DND-41 (cell line): ENCODE measurements at regions not wholly inside any gene's neighbourhood (a gene's known extent, or its start where the extent isn't known, plus 50 kb on each side); places are given as distances from the start of the nearest gene placed in this dataset.

Source experiments
- ATAC-seq: fragments of 200-7000 bp; cut with Tn5 transposase; 3 replicates; pipeline ENCODE4 v1.9.1; 2021; ENCODE audit warnings: low read depth; ENCODE audit not compliant: insufficient read depth
- DNase-seq: peaks from one replicate; pipeline ENCODE4 v3.0.0-alpha.2; 2020
- H2AFZ ChIP-seq: 2 replicates; pipeline ENCODE4 v1.6.0; 2012; ENCODE audit warnings: low read depth, low read length
- H3K27ac ChIP-seq: 2 replicates; pipeline ENCODE4 v1.5.1; 2012; ENCODE audit warnings: low read length, inconsistent platforms
- H3K27me3 ChIP-seq: fragments of 200-600 bp; sonication (generic); 2 replicates; pipeline ENCODE4 v1.6.0; 2012; ENCODE audit warnings: low read length, mild to moderate bottlenecking, inconsistent platforms; ENCODE audit not compliant: insufficient read depth, poor library complexity
- H3K36me3 ChIP-seq: 2 replicates; pipeline ENCODE4 v1.5.1; 2012; ENCODE audit warnings: low read length, inconsistent platforms; ENCODE audit not compliant: insufficient read depth
- H3K4me1 ChIP-seq: 2 replicates; pipeline ENCODE4 v1.5.1; 2012; ENCODE audit warnings: mild to moderate bottlenecking, low read length; ENCODE audit not compliant: insufficient read depth
- H3K4me2 ChIP-seq: 2 replicates; pipeline ENCODE4 v1.6.0; 2012; ENCODE audit warnings: mild to moderate bottlenecking, moderate library complexity, low read length, inconsistent platforms; ENCODE audit not compliant: insufficient read depth
- H3K4me3 ChIP-seq, 2 experiments: fragments of 200-600 bp in 1 of 2; shearing (Covaris generic) in 1 of 2; 2 replicates each; pipeline ENCODE4 v1.5.1; 2012 to 2016; ENCODE audit warnings: inconsistent platforms in 2 of 2, low read length in 2 of 2, mild to moderate bottlenecking in 2 of 2, low read depth in 1 of 2, moderate library complexity in 1 of 2
- H3K79me2 ChIP-seq: 2 replicates; pipeline ENCODE4 v1.6.0; 2012; ENCODE audit warnings: low read length, inconsistent platforms; ENCODE audit not compliant: insufficient read depth
- H3K9ac ChIP-seq: 2 replicates; pipeline ENCODE4 v1.6.0; 2012; ENCODE audit warnings: low read depth, mild to moderate bottlenecking, inconsistent platforms, low read length, moderate library complexity
- H3K9me3 ChIP-seq: 2 replicates; pipeline ENCODE4 v1.5.1; 2012; ENCODE audit warnings: low read length, moderate library complexity, mild to moderate bottlenecking, inconsistent platforms; ENCODE audit not compliant: insufficient read depth, severe bottlenecking
- H4K20me1 ChIP-seq: 2 replicates; pipeline ENCODE4 v1.6.0; 2012; ENCODE audit warnings: low read length; ENCODE audit not compliant: insufficient read depth
- EZH2 ChIP-seq: IDR thresholded peaks from 3 replicates; pipeline ENCODE4 v1.6.1; 2012; ENCODE audit warnings: borderline replicate concordance, low read depth, mild to moderate bottlenecking, moderate library complexity, low read length, inconsistent platforms; ENCODE audit not compliant: severe bottlenecking
- TF ChIP-seq, protein P1 (sequence below): IDR thresholded peaks from 2 replicates; pipeline ENCODE4 v1.5.1; 2012; ENCODE audit warnings: borderline replicate concordance, low read length, moderate library complexity, mild to moderate bottlenecking; ENCODE audit not compliant: poor library complexity, severe bottlenecking; ENCODE audit errors: extremely low read depth

GRCh38 chr16:6929868-6930267, 402.8 kb upstream of the RBFOX1 start:
- Histone ChIP-seq H4K20me1 (no peaks in the 10 kb centered on the region), H3K36me3 (no peaks in the 10 kb centered on the region), H3K27ac (no peak overlapping the region), H3K4me2 (no peak overlapping the region), H3K4me1 (no peaks in the 10 kb centered on the region), H3K9ac (no peak overlapping the region), H3K4me3 (no peak overlapping the region), H3K9me3 (no peaks in the 10 kb centered on the region), H2AFZ (no peak overlapping the region), H3K27me3 (no peaks in the 10 kb centered on the region), H3K79me2 (no peaks in the 10 kb centered on the region)
- ATAC-seq = no peak
- DNase-seq = no peak
- TF ChIP-seq EZH2 = no peak
- TF ChIP-seq, protein P1, sequence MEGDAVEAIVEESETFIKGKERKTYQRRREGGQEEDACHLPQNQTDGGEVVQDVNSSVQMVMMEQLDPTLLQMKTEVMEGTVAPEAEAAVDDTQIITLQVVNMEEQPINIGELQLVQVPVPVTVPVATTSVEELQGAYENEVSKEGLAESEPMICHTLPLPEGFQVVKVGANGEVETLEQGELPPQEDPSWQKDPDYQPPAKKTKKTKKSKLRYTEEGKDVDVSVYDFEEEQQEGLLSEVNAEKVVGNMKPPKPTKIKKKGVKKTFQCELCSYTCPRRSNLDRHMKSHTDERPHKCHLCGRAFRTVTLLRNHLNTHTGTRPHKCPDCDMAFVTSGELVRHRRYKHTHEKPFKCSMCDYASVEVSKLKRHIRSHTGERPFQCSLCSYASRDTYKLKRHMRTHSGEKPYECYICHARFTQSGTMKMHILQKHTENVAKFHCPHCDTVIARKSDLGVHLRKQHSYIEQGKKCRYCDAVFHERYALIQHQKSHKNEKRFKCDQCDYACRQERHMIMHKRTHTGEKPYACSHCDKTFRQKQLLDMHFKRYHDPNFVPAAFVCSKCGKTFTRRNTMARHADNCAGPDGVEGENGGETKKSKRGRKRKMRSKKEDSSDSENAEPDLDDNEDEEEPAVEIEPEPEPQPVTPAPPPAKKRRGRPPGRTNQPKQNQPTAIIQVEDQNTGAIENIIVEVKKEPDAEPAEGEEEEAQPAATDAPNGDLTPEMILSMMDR = no peak

GRCh38 chr16:6926762-6927161, 405.9 kb upstream of the RBFOX1 start:
- no peaks in the 10 kb centered on the region for H3K79me2 ChIP-seq
- no peaks in the 10 kb centered on the region for H3K9me3 ChIP-seq
- no peaks in the 10 kb centered on the region for H3K27me3 ChIP-seq
- DNase-seq (no peak), ATAC-seq (no peak)
- H3K27ac ChIP-seq = no peak overlapping the region
- no peak for TF ChIP-seq EZH2
- TF ChIP-seq, protein P1 = no peak
- H3K9ac ChIP-seq = no peak overlapping the region
- no peak overlapping the region for H3K4me3 ChIP-seq
- no peak overlapping the region for H3K4me2 ChIP-seq
- H2AFZ ChIP-seq = no peak overlapping the region
- H3K36me3 ChIP-seq = no peaks in the 10 kb centered on the region
- no peaks in the 10 kb centered on the region for H3K4me1 ChIP-seq
- no peaks in the 10 kb centered on the region for H4K20me1 ChIP-seq

DNA sequence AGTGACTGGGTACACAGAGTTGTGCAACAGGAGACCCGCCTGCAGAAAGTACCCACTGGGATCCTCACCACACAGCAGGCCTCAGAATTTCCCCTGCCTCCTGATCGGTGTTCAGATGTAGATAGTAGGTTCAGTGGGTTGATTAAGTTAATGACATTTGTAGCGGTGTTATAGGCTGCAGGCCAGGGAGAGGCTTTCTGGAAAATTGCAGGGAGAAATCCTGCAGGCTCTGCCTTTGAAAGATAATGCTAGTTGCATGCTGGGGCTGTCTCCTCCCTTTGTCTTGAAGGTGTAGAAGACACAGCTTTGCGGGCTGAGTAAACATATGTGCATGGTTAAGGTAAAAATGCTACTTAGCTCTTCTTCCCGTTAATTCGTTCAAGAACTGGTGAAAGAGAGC, 406.3 kb upstream of the RBFOX1 start:
- no peak for TF ChIP-seq EZH2
- TF ChIP-seq, protein P1 = no peak
- Histone ChIP-seq H3K79me2 (no peaks in the 10 kb centered on the region), H3K4me1 (no peaks in the 10 kb centered on the region), H2AFZ (no peak overlapping the region), H3K27me3 (no peaks in the 10 kb centered on the region), H3K9me3 (no peaks in the 10 kb centered on the region), H3K4me3 (no peak overlapping the region), H3K27ac (no peak overlapping the region), H3K36me3 (no peaks in the 10 kb centered on the region), H4K20me1 (no peaks in the 10 kb centered on the region), H3K9ac (no peak overlapping the region), H3K4me2 (no peak overlapping the region)
- ATAC-seq = no peak
- DNase-seq = no peak

- Histone ChIP-seq H3K36me3 (no peaks in the 10 kb centered on the region), H3K27me3 (no peaks in the 10 kb centered on the region), H4K20me1 (no peaks in the 10 kb centered on the region), H3K4me3 (no peak overlapping the region), H3K4me1 (no peaks in the 10 kb centered on the region), H2AFZ (no peak overlapping the region), H3K9me3 (no peaks in the 10 kb centered on the region), H3K27ac (no peak overlapping the region), H3K9ac (no peak overlapping the region), H3K79me2 (no peaks in the 10 kb centered on the region), H3K4me2 (no peak overlapping the region)
- no peak for ATAC-seq
- TF ChIP-seq, protein P1 = no peak
- TF ChIP-seq EZH2 = no peak
- no peak for DNase-seq
Measured at GRCh38 chr16:6918646-6919045, 414.0 kb upstream of the RBFOX1 start.
